ENCODE measurements at regions not wholly inside any gene's neighbourhood (a gene's known extent, or its start where the extent isn't known, plus 50 kb on each side); places are given as distances from the start of the nearest gene placed in this dataset.
"Not testable (repeated sequence)": the region's sequence is repeated elsewhere in the genome, so short reads cannot be mapped to it uniquely, and the experiment has no call there.

DNA sequence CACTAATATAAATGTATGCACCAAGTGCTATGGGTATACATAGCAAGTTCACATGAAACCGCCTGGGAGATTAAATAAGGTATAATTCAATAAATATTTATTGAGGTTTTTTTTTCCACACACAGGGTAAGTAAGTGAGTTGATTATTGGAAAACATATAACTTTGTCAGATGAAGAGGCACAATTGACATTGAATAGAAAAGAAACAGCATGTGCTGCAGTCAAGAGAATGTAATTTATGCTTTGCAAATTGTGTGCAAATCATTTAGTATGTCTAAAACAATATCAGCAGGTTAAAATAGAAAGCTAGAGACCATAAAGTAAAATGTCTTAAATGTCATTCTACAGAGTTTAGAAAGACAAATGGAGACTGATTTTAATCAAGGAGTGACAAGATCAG, 560.0 kb downstream of the AMY1C start:
- Histone ChIP-seq H3K27ac (no peak overlapping the region), H3K4me2 (no peak overlapping the region), H3K27me3 (no peaks in the 10 kb centered on the region), H3K4me3 (no peak overlapping the region), H3K9ac (no peak overlapping the region), H4K20me1 (no peaks in the 10 kb centered on the region), H3K9me3 (replicated peaks in 1 of 11) (no peaks in the 10 kb centered on the region), H3K4me1 (no peaks in the 10 kb centered on the region), H3K36me3 (no peaks in the 10 kb centered on the region)
- TF ChIP-seq Cebpa-rat (IDR thresholded peaks at IDR 0.05): no peak

- H3K9ac ChIP-seq: no peak overlapping the region
- H4K20me1 ChIP-seq: no peaks in the 10 kb centered on the region
- H3K4me1 ChIP-seq: no peaks in the 10 kb centered on the region
- TF ChIP-seq Cebpa-rat (IDR thresholded peaks at IDR 0.05): no peak
- no peaks in the 10 kb centered on the region for H3K9me3 ChIP-seq (replicated peaks in 1 of 11)
- no peak overlapping the region for H3K4me3 ChIP-seq
- no peak overlapping the region for H3K27ac ChIP-seq
- no peaks in the 10 kb centered on the region for H3K27me3 ChIP-seq
- H3K4me2 ChIP-seq: no peak overlapping the region
- H3K36me3 ChIP-seq: no peaks in the 10 kb centered on the region
These were observed 566.1 kb downstream of the AMY1C start for GRCh38 chr1:104315823-104316222.

DNA sequence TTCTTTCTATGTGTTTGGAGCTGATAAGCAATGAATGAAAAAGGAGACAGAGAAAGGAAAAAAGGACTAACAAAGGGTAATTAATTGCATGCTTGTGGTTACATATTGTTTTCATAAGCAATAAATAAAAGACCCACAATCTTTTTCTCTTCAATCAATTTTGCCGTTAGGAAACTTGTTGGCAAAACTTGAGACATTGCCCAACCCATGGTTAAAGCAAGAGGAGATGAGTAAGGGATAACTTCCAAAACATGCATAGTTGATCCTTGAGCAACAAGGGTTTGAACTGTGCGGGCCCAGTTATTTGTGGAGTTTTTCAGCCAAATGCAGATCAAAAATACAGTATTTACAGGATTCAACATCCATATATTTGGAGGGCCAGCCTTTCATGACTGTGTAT, 572.4 kb downstream of the AMY1C start:
- Histone ChIP-seq H3K27ac (no peak overlapping the region), H4K20me1 (no peaks in the 10 kb centered on the region), H3K4me2 (no peak overlapping the region), H3K9ac (no peak overlapping the region), H3K4me3 (no peak overlapping the region), H3K4me1 (no peaks in the 10 kb centered on the region), H3K9me3 (replicated peaks in 1 of 11) (no peaks in the 10 kb centered on the region), H3K27me3 (no peaks in the 10 kb centered on the region), H3K36me3 (no peaks in the 10 kb centered on the region)
- no peak for TF ChIP-seq Cebpa-rat (IDR thresholded peaks at IDR 0.05)

DNA sequence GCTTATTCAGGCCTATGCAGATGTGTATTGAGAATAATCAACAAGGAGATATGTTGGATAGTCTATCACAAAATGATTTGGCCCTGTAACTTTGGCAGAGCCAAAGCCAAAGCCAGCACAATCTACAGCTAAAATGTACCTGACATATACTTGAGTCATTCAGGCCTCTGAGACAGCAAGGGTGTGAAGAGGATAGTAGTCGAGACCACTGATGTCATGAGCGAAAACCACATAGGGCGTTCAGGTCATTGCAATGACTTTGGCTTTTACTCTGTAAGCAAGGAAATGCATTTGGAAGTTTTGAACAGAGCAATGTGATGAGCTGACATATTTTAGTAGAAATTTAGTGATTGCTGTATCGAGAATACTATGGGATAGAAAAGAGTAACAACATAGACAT, 579.6 kb downstream of the AMY1C start:
- H4K20me1 ChIP-seq: no peaks in the 10 kb centered on the region

DNA sequence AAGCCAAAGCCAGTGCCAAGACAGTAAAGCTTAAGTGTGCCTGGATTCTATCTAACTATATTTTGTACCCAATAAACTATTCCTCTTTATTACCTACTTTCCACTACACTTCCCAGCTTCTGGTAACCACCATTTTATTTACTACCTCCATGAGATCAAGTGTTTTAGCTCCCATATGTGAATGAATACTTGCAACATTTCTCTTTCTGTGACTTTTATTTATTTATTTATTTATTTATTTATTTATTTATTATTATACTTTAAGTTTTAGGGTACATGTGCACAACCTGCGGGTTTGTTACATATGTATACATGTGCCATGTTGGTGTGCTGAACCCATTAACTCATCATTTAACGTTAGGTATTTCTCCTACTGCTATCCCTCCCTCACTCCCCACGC, 582.1 kb downstream of the AMY1C start:
- no peak overlapping the region for H3K4me3 ChIP-seq
- H4K20me1 ChIP-seq: no peaks in the 10 kb centered on the region
- no peaks in the 10 kb centered on the region for H3K36me3 ChIP-seq
- TF ChIP-seq Cebpa-rat (IDR thresholded peaks at IDR 0.05): no peak
- H3K27me3 ChIP-seq: no peaks in the 10 kb centered on the region
- H3K27ac ChIP-seq: no peak overlapping the region
- H3K4me1 ChIP-seq: no peaks in the 10 kb centered on the region
- no peaks in the 10 kb centered on the region for H3K9me3 ChIP-seq (replicated peaks in 1 of 11)
- no peak overlapping the region for H3K9ac ChIP-seq
- H3K4me2 ChIP-seq: no peak overlapping the region

More for the DNA sequence above, 579.6 kb downstream of the AMY1C start:
- H3K36me3 ChIP-seq: no peaks in the 10 kb centered on the region
- no peaks in the 10 kb centered on the region for H3K27me3 ChIP-seq
- no peak for TF ChIP-seq Cebpa-rat (IDR thresholded peaks at IDR 0.05)
- no peak overlapping the region for H3K4me3 ChIP-seq
- no peaks in the 10 kb centered on the region for H3K4me1 ChIP-seq
- H3K9me3 ChIP-seq (replicated peaks in 1 of 11): no peaks in the 10 kb centered on the region
- no peak overlapping the region for H3K27ac ChIP-seq
- H3K4me2 ChIP-seq: no peak overlapping the region
- H3K9ac ChIP-seq: no peak overlapping the region

GRCh38 chr1:104337927-104338326, 588.2 kb downstream of the AMY1C start:
- H3K9me3 ChIP-seq (replicated peaks in 1 of 11); H3K4me2 ChIP-seq; H3K27ac ChIP-seq; H4K20me1 ChIP-seq; H3K36me3 ChIP-seq; H3K4me1 ChIP-seq; H3K9ac ChIP-seq; H3K27me3 ChIP-seq; H3K4me3 ChIP-seq: not testable (repeated sequence)

- Histone ChIP-seq H3K4me3 (no peak overlapping the region), H3K27ac (no peak overlapping the region), H3K36me3 (no peaks in the 10 kb centered on the region), H3K4me2 (no peak overlapping the region), H3K9ac (no peak overlapping the region), H3K9me3 (replicated peaks in 1 of 11) (no peaks in the 10 kb centered on the region), H3K4me1 (no peaks in the 10 kb centered on the region), H4K20me1 (no peaks in the 10 kb centered on the region), H3K27me3 (no peaks in the 10 kb centered on the region)
- TF ChIP-seq Cebpa-rat (IDR thresholded peaks at IDR 0.05): no peak
These were observed 592.2 kb downstream of the AMY1C start for GRCh38 chr1:104341944-104342343.

DNA sequence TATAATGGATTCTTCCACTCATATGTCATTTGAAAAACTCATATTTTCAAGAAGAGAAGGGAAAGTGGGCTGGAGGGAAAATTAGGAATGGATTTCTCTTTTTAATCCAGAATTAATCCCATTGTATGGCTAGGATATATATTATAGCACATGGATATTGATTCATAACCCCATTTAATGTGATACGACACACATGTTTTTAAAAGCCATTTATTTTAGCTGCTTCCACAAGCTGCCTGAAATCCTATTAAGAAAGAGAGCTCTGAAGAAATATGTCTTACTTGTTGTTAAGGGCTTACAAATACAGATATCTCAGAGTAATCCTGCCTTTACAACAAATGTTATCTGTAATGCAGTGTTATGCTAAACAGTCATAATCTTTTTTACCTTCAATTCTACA, 598.6 kb downstream of the AMY1C start:
- H3K36me3 ChIP-seq: no peaks in the 10 kb centered on the region
- H3K4me3 ChIP-seq: no peak overlapping the region
- no peak overlapping the region for H3K9ac ChIP-seq
- no peak overlapping the region for H3K4me2 ChIP-seq
- no peaks in the 10 kb centered on the region for H3K9me3 ChIP-seq (replicated peaks in 1 of 11)
- H3K27ac ChIP-seq: no peak overlapping the region
- TF ChIP-seq Cebpa-rat (IDR thresholded peaks at IDR 0.05): no peak
- H4K20me1 ChIP-seq: no peaks in the 10 kb centered on the region
- no peaks in the 10 kb centered on the region for H3K27me3 ChIP-seq
- H3K4me1 ChIP-seq: no peaks in the 10 kb centered on the region

GRCh38 chr1:104353580-104353979, 603.9 kb downstream of the AMY1C start:
- Histone ChIP-seq H4K20me1 (no peaks in the 10 kb centered on the region), H3K4me1 (no peaks in the 10 kb centered on the region), H3K4me3 (no peak overlapping the region), H3K9ac (no peak overlapping the region), H3K9me3 (replicated peaks in 1 of 11) (no peaks in the 10 kb centered on the region), H3K27ac (no peak overlapping the region), H3K4me2 (no peak overlapping the region), H3K27me3 (no peaks in the 10 kb centered on the region), H3K36me3 (no peaks in the 10 kb centered on the region)
- TF ChIP-seq Cebpa-rat (IDR thresholded peaks at IDR 0.05): no peak

- no peak for TF ChIP-seq Cebpa-rat (IDR thresholded peaks at IDR 0.05)
- Histone ChIP-seq H4K20me1 (no peaks in the 10 kb centered on the region), H3K4me3 (no peak overlapping the region), H3K4me1 (no peaks in the 10 kb centered on the region), H3K9me3 (replicated peaks in 1 of 11) (no peaks in the 10 kb centered on the region), H3K9ac (no peak overlapping the region), H3K4me2 (no peak overlapping the region), H3K27me3 (no peaks in the 10 kb centered on the region), H3K27ac (no peak overlapping the region), H3K36me3 (no peaks in the 10 kb centered on the region)
These were observed 608.4 kb downstream of the AMY1C start for GRCh38 chr1:104358086-104358485.

GRCh38 chr1:104358621-104359020, 608.9 kb downstream of the AMY1C start:
- Histone ChIP-seq H3K4me2 (no peak overlapping the region), H3K27ac (no peak overlapping the region), H3K4me1 (no peaks in the 10 kb centered on the region), H4K20me1 (no peaks in the 10 kb centered on the region), H3K36me3 (no peaks in the 10 kb centered on the region), H3K9ac (no peak overlapping the region), H3K27me3 (no peaks in the 10 kb centered on the region), H3K4me3 (no peak overlapping the region), H3K9me3 (replicated peaks in 1 of 11) (no peaks in the 10 kb centered on the region)
- TF ChIP-seq Cebpa-rat (IDR thresholded peaks at IDR 0.05): no peak
